ENCODE measurements at regions not wholly inside any gene's neighbourhood (a gene's known extent, or its start where the extent isn't known, plus 50 kb on each side); places are given as distances from the start of the nearest gene placed in this dataset.

DNA sequence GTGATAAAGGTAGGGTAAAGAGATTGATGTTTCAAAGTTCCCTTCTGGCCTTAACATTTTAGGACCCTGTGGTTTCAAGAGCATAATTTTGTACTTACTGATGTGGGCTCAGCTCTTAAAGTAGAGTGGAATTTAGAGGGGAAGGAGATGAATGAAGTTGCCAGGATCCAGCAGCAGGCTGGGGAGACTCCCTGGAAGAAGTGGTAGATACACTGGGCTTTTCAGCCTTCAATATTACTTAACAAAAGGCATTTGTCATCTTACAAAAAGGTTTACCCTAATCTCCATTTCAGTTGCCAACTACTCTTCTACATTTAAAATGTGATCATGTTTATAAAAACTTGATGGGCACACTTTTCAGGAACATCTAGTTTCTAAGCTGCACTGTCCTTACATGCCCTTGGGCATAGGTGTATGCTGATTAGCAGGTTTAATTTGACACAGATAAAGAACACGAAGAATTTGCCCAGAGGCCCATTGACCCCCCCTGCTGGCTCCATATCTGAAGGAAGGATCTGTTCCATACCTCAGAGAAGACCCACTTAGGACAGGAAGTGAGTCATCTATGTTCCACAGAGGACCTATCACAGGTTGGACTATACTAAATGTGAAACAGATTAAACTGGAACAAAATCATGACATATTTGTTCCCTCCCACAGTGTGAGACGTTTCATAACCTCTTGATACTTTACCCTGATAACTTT is 93.0 kb upstream of the LPP start:
- no peaks in the 10 kb centered on the region for H3K23me2 ChIP-seq (ENCODE audit: insufficient read length, low read depth, low read length, poor library complexity, severe bottlenecking)
- DNase-seq, result no peak
- H2BK120ac ChIP-seq (ENCODE audit: low read depth, low read length, poor library complexity, severe bottlenecking), result no peak overlapping the region
- H3K4me1 ChIP-seq (ENCODE audit: insufficient read depth, low read length), result no peaks in the 10 kb centered on the region
- no CpG with 5 or more reads among the region's 2 CpGs for WGBS (ENCODE audit: extremely low coverage, insufficient read length, low lambda C conversion rate)
- H3K4ac ChIP-seq (ENCODE audit: low read depth, low read length), result no peak overlapping the region
- no peak overlapping the region for H2BK12ac ChIP-seq (ENCODE audit: insufficient read length, low read depth, low read length)
- H2BK20ac ChIP-seq (ENCODE audit: low read depth, low read length, poor library complexity, severe bottlenecking), result no peak overlapping the region
- no peak overlapping the region for H3K9ac ChIP-seq (ENCODE audit: extremely low read depth, insufficient read length, low read length)
- peaks cover 4 to 12% of the 10 kb centered on the region in 2 experiments; a peak in 3 of 4 replicates for H3K4me1 Mint-ChIP-seq
- no peak overlapping the region for H3K14ac ChIP-seq (ENCODE audit: insufficient read depth, low read length)
- no peak overlapping the region for H2BK5ac ChIP-seq (ENCODE audit: insufficient read length, low read length)
- H3K4me3 Mint-ChIP-seq, result no peak overlapping the region
- H2AFZ ChIP-seq (ENCODE audit: low read length), result no peak overlapping the region
- no peak overlapping the region for H3K56ac ChIP-seq (ENCODE audit: insufficient read length, low read depth, low read length)
- H4K5ac ChIP-seq (ENCODE audit: insufficient read length, low read depth, low read length), result no peak overlapping the region
- H3K79me1 ChIP-seq (ENCODE audit: insufficient read depth, low read depth, low read length, poor library complexity, severe bottlenecking), result no peaks in the 10 kb centered on the region
- H2BK15ac ChIP-seq (ENCODE audit: low read depth, low read length), result no peak overlapping the region
- no peaks in the 10 kb centered on the region for H3K27me3 ChIP-seq (ENCODE audit: insufficient read depth, low read length)
- H4K20me1 ChIP-seq (ENCODE audit: control insufficient read depth, insufficient read depth, insufficient read length), result no peaks in the 10 kb centered on the region
- no peak overlapping the region for H3K27ac Mint-ChIP-seq
- H3T11ph ChIP-seq (ENCODE audit: low read length), result no peak overlapping the region
- no peak overlapping the region for H3K18ac ChIP-seq (ENCODE audit: insufficient read length, low read depth, low read length)
- H3K9me3 ChIP-seq (ENCODE audit: control insufficient read depth, low read depth, low read length), result no peaks in the 10 kb centered on the region
- no peak overlapping the region for H2AK5ac ChIP-seq (ENCODE audit: insufficient read length, low read length)
- no peak overlapping the region for H4K8ac ChIP-seq (replicated peaks; ENCODE audit: insufficient read length, low read depth, low read length)
- H3K4me2 ChIP-seq (ENCODE audit: insufficient read depth, insufficient read length, low read length), result no peak overlapping the region
- H3K9me3 Mint-ChIP-seq, result no peaks in the 10 kb centered on the region
- H3K79me2 ChIP-seq (ENCODE audit: insufficient read depth, low read length), result no peaks in the 10 kb centered on the region
- H3K23ac ChIP-seq (ENCODE audit: insufficient read length, low read depth, low read length), result no peak overlapping the region
- no peaks in the 10 kb centered on the region for H3K36me3 Mint-ChIP-seq (ENCODE audit: insufficient read depth in 1 of 3, low read depth in 3 of 3)
- no peak overlapping the region for H3K27ac ChIP-seq (ENCODE audit: insufficient read length, low read depth, low read length)
- H4K91ac ChIP-seq (ENCODE audit: insufficient read length, low read depth, low read length), result no peak overlapping the region
- H3K27me3 Mint-ChIP-seq (ENCODE audit: low read depth), result no peaks in the 10 kb centered on the region
- TF ChIP-seq, protein P1, sequence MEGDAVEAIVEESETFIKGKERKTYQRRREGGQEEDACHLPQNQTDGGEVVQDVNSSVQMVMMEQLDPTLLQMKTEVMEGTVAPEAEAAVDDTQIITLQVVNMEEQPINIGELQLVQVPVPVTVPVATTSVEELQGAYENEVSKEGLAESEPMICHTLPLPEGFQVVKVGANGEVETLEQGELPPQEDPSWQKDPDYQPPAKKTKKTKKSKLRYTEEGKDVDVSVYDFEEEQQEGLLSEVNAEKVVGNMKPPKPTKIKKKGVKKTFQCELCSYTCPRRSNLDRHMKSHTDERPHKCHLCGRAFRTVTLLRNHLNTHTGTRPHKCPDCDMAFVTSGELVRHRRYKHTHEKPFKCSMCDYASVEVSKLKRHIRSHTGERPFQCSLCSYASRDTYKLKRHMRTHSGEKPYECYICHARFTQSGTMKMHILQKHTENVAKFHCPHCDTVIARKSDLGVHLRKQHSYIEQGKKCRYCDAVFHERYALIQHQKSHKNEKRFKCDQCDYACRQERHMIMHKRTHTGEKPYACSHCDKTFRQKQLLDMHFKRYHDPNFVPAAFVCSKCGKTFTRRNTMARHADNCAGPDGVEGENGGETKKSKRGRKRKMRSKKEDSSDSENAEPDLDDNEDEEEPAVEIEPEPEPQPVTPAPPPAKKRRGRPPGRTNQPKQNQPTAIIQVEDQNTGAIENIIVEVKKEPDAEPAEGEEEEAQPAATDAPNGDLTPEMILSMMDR (conservative IDR thresholded peaks at IDR 0.05), result 0 out of 3 replicates have a peak, but pooled peaks have one; percentile 14

All from H9 (cell line).